CD4-positive, alpha-beta T cell treated with Interleukin-6 for 4 hours (primary cell): ENCODE measurements at regions not wholly inside any gene's neighbourhood (a gene's known extent, or its start where the extent isn't known, plus 50 kb on each side); places are given as distances from the start of the nearest gene placed in this dataset.
"Not testable (repeated sequence)": the region's sequence is repeated elsewhere in the genome, so short reads cannot be mapped to it uniquely, and the experiment has no call there.

ENCODE experiments used
- DNase-seq: peaks from one replicate; pipeline ENCODE4 v3.0.0-alpha.2; 2020; ENCODE audit warnings: mixed read lengths

GRCh38 chr2:146992466-146992865, 852.4 kb upstream of the ACVR2A start:
- DNase-seq, result no peak

GRCh38 chr2:146992057-146992456, 852.8 kb upstream of the ACVR2A start:
- no peak for DNase-seq

DNA sequence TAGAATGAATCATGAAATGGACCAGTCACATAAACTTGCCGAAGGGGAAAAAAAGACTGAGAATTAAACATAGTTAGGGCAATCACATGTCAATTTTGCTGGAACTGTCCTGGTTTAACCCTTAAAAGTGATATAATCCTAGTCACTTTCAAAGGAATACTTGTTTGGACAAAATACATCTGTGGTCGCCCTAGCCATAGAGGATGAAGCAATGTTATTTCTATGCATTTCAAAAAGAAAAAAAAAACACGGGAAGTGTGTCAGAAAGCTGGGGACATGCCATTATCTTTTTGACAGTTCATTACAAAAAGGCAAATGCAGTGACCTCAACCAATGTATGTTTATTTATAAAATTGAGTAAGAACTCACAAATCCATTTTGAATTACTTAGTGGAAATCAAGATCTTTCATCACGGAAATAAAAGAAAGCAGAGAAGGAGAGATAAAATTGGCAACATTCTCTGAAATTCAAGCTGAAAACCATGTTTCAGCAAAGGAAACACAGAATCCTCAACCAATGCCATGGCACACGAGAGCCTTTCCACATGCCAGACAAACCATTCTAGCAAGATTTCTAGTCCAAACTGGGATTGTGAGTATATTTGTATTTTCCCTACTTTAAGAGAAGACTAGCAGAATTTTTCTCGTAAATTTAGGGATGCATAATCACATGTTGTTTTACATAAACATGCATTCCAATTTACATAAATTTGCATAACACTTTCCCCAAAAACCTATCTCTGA, 854.3 kb upstream of the ACVR2A start:
- no peak for DNase-seq

- DNase-seq, result no peak
Observed at GRCh38 chr2:146989741-146990140, 855.1 kb upstream of the ACVR2A start.

GRCh38 chr2:146987996-146988395, 856.8 kb upstream of the ACVR2A start:
- no peak for DNase-seq

- no peak for DNase-seq
Observed at GRCh38 chr2:146986161-146986560, 858.7 kb upstream of the ACVR2A start.

DNA sequence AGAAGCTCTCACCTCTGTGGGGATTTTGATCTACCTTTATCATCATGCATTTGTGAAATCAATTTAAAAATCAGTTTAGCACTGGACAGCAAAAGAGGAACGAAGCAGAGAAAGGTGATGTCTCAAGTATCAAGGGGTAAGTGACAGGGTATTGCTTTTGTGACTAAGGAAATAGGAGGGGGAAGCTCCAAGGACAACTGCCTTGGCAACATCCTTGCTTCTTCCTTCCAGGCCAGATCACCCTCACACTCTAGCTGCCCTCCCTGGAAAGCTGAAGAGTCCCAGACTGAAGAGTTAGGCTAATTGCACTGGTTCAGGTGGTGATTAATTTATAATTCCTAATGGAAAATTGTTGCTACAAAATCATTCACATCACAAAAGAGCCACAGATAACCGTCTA, 859.1 kb upstream of the ACVR2A start:
- no peak for DNase-seq

DNA sequence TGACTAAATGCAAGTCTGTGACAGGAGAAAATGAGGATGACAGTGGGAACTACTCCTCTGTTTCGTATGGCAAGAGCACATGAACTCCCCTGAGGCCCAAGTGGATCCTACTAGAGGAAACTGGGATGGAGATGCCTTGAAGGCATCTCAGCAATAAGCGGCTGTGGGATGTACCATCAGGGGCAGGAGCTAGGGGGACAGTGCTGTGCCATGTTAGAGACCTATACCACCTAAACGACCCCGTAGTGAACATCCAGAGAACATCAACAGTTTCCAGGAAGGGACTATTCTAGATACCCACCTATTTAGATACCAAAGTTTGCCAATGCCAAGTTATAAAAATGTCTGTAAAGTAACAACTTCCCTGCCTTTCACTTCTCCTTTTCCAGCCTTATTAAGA, 860.8 kb upstream of the ACVR2A start:
- no peak for DNase-seq

- DNase-seq, result no peak
Observed at GRCh38 chr2:146982393-146982846, 862.4 kb upstream of the ACVR2A start.

DNA sequence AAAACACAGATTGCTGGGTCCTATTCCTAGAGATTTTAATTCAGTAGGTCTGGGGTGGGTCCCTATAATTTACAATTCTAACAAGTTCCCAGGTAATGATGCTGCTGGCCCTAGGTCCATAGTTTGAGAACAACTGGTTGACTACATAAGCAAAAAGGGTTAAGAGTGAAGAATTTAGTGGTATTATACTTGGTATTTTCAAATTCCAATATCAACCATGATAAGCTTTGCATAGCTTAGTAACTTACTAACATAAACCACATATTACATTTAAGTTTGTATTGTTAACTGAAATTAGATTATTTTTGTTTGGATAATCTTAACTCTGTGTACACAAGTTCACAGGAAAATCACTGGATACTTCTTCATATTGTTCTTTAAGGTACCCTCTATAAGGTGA, 862.9 kb upstream of the ACVR2A start:
- no peak for DNase-seq

DNA sequence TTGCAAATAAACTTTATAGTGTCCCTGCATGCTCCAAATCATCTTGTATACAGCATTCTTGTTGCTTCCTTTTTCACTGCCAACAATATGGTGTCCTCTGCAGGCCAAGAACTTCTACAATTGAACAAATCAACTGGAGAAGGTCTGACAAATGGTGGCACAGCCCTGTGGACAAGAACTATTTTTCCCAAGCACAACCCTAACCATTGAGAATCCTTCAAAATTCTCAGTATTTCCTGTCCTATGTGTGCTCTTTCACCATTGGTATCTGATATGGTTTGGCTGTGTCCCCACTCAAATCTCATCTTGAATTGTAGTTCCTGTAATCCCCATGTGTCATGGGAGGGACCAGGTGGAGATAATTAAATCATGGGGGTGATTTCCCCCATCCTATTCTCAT, 865.1 kb upstream of the ACVR2A start:
- DNase-seq, result no peak

DNA sequence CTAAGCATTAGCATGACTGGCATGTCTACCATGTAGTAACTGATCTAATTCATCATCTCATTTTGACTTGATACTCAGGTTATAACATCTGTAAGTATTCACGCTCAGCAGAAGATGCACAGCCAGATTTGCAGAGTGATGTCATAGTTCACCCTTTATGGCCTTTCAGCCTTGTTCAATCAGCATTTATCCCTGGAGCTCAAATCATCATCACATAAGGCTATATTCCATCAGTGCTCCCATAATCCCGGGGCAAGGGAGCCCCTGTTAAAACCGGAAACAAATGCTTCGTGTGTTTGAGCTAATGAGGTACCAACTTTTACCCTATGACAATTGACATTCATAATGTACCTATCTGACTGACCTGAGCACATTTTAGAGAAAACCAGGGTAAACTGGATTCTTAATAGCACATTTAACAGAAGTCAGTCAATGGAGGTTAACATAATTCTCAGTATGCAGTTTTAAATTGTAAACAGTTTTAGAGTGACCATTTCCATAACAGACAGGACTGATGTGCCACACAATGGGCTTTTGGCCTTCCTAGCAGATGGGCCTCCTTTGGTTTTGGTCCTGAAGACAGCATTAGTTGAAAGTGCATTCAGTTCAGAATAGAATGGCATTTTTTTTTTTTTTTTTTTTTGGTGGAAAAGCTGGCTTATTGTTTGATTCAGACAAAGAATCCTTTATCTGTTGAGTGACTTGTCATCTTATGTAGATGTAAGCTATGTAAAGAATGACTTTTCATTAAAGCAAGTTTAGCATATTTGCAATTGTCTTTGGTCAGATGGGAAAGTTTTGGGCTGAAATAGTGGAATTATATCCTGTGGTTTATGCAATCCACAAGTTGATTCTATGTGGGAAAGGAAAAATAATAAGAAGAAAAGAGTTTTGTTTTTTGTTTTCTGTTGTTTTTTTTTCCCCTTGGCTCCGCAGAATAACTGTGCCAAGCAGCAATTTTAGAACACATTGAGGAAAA, 866.0 kb upstream of the ACVR2A start:
- no peak for DNase-seq

- DNase-seq, result not testable (repeated sequence)
Observed at GRCh38 chr2:146970981-146971380, 873.8 kb upstream of the ACVR2A start.

- not testable (repeated sequence) for DNase-seq
Observed at GRCh38 chr2:146969703-146970102, 875.1 kb upstream of the ACVR2A start.

- no peak for DNase-seq
Observed at GRCh38 chr2:146964494-146964893, 880.3 kb upstream of the ACVR2A start.

DNA sequence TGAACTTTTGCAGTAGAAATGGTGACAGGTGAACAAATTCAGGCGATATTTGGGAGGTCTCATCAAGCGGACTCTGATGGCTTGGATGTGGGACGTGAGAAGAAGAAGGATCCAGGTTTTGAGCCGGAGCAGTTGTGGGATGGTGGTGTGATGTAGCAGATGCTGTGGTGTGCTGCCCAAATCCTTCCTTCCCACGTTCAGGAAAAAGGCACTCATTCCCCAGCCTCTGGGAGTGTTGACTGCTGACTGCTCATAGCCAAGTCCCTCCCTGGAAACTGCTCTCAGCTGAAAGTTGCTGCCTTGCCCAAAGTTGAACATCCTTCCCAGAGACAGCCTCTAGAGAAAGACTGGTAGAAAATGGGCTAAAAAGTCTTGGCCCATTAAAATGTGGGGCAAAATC, 890.3 kb upstream of the ACVR2A start:
- DNase-seq, result no peak

- DNase-seq, result no peak
Observed at GRCh38 chr2:146952696-146953095, 892.1 kb upstream of the ACVR2A start.

DNA sequence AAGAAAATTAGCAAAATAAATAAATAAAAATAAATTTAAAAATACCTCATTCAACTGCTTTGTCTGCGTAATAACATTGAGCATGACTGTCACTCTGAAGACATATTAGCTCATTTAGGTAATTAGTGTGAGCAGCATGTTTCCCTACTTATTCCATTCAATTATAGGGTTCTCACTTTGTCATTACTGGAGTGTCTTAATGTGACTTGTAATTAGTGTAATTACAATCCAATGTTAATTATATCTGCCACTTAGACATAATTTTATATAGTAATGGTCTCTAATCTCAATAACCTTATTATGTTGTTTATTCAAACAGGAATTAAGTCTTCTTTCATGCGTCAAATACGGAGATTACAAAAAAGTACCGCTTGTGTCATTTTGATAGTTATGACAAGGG, 893.9 kb upstream of the ACVR2A start:
- DNase-seq, result no peak

DNA sequence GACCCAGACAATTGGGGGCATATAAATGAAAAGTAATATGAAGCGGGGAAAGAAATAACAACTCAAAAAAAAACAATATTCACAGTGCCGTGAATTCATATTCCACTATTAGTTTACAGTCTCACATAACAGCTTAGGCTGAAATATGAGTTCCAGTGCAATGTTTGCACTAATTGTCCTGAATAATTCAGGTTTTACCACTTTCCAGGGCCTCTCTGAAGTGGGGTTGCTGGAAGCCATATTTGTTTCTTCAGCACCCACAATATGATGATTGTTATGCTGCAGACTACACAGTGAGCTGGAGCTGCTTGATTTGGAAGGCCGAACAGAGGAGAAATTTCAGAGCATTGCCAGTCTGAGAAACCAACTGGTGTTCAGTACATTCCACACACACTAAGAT, 894.5 kb upstream of the ACVR2A start:
- DNase-seq, result no peak

DNA sequence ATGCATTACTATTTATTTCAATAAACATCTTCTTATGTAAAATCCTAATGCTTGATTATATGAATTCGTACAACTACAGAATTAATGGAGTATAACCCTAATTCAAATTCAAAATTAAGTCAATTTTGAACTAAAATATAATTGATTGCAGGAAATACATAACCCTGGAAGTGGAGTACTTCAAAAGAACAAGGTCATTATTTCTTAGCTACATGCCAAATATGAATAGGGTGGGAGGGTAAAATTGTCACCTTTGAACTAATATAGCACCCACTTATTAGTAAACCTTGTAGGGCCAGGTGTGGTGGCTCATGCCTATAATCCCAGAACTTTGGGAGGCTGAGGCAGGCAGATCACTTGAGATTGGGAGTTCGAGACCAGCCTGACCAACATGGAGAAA, 895.4 kb upstream of the ACVR2A start:
- DNase-seq, result no peak

DNA sequence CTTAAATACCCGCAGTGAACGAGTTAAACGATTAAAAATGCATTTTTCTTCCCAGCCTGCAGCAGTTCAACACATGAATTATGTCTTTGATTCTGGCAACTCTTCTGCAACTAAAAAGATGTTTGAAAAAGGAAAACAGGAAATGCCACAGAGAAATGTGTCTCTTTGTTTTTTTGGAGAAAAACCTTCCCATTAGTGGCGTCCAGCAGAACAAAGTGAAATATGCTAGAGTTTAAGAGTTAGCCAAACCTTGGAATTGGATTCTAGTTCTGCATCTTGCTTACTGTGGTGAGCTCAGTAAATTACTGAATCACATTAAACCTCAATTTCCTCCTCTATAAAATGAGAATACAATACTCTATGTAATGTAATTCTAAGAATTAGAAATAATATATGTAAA, 900.2 kb upstream of the ACVR2A start:
- DNase-seq, result no peak

- no peak for DNase-seq
Observed at GRCh38 chr2:146939991-146940685, 904.7 kb upstream of the ACVR2A start.

DNA sequence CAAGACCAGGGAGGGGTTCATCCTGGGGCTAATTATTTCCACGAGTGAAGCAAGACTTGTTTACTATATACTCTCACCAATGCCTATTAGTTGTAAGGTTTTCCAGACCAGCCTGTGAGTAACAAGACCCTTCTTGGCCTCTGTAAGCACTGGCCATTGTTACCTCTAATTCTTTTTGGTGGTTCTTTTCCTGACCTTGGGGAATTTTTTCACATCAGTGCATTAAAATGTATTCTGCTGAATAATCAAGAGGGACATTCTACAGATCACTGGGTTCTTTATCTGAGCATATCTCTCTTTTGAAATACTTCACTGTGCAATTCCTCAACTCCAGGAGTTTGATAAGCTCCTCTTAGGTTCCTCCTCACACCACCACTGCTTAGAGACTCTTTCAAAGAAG, 909.9 kb upstream of the ACVR2A start:
- DNase-seq, result no peak
